ENCODE measurements at regions not wholly inside any gene's neighbourhood (a gene's known extent, or its start where the extent isn't known, plus 50 kb on each side); places are given as distances from the start of the nearest gene placed in this dataset.

DNA sequence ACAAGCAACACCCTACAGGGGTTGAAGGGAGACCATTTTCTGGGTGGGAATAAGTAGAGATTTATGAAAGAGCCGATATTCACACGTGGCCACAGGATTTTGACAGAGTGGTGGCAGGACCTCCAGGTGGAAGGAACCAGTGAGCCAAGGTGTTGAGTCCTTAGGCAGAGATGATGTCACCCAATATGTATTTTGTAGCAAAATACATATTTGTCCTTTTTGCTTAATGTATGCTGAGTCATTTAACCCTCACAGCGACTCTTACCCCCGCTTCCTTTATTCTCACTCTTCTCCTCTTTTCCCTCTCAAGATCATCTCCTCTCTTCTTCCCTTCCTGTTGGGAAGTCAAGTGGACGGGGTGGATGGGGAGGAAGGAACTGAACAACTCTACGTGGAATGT is 215.7 kb upstream of the S1PR3 start:
- in situ Hi-C loops (cut with HindIII; ENCODE audit: low pct_ligation_motif_present, low pct_unique_long_range_greater_than_20kb, low sequenced_read_pairs), result no loop called here
- DNase-seq, result no peak

DNA sequence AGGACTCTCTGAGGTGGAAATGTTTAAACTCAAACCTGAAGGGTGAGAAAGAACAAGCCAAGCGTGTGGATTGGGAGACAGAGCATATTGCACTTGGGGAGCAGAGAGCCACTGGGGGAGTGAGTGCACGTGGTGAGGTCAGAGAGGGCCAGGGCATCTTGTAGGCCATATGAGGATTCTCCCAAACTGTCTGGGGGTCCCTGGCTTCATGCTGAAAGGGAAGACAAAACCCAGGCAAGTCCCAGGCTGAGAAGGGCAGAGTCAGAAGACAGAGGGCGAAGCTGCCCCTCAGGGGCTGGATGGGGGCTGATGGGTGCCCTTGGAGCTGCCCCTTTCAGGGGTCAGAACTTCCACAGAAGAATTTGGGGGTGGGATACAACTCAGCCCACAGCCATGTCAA is 215.3 kb upstream of the S1PR3 start:
- in situ Hi-C loops (cut with HindIII; ENCODE audit: low pct_ligation_motif_present, low pct_unique_long_range_greater_than_20kb, low sequenced_read_pairs), result no loop called here
- no peak for DNase-seq

DNA sequence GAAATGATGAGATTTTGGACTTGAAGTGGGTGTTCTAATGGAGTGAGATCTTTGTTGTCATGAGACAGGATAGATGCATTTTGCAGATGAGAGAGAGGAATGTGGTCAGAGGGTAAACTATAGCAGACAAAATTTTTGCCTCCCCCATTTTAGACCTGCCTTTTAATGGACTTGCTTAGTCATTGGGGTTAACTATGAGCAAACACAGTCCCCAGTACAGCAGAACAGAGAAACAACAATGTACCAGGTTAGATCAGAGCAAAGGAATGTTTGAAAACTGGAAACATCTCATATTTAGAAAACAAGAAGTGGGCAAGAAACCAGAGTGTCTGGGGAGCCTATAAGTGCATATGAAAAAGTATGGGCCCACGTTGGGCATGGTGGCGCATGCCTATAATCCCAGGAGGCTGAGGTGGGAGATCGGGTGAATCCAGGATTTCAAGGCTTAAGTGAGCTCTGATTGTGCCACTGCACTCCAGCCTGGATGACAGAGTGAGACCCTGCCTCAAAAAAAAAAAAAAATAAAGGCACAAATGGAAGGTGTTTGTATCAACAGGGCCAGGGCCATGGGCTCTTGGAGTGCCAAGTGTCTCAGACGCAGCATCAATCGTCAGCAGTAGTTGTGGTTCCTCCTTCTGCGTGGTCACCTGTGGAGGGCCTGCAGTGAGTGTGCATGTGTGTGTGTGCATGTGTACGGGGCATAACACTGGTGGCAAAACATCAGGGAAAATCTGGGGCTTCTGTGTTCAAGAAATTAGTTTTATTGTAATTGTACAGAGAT is 214.4 kb upstream of the S1PR3 start:
- in situ Hi-C loops (cut with HindIII; ENCODE audit: low pct_ligation_motif_present, low pct_unique_long_range_greater_than_20kb, low sequenced_read_pairs), result no loop called here
- DNase-seq, result no peak

- DNase-seq, result no peak
- in situ Hi-C loops (cut with HindIII; ENCODE audit: low pct_ligation_motif_present, low pct_unique_long_range_greater_than_20kb, low sequenced_read_pairs), result no loop called here
These were observed 213.6 kb upstream of the S1PR3 start for GRCh38 chr9:88777498-88778312.

GRCh38 chr9:88781628-88782391 is 209.5 kb upstream of the S1PR3 start:
- no peak for DNase-seq
- in situ Hi-C loops (cut with HindIII; ENCODE audit: low pct_ligation_motif_present, low pct_unique_long_range_greater_than_20kb, low sequenced_read_pairs), result no loop called here

DNA sequence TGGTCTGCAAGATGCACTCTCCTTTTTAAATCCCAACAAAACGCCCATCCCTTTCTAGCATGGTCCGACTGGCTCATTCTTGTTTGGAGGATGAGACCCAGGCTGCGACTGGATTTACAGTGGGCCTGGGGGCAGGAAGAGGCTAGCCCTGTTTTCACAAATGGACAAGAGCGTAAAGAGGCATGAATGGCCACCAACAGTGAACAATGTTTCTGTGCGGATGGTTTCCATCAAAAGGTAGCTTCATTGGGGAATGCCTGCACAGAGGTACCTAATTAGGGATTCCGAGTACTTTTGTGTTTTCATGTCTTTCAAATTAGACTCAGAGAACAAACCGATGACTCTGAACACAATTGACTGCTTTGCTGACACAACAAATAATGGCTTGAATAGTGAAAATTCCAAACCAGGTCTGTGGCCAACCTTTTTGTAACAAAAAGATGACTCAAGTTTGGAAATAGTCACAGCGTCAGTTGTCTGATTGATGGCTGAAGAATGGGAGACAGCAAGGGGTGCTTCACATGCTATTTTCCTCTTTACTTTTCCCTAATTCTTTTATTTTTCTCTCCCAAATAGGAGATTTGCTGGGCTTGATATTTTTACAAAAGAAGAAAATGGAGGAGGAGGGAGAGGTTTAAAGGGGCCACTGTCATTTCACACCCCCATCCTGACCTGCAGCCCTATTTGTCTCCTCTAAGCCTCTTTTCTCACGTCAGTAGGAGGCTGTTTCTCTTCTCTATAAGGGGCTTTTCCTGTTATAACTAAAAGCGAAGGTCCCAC is 208.1 kb upstream of the S1PR3 start:
- no peak for DNase-seq

GRCh38 chr9:88783711-88784083 is 207.6 kb upstream of the S1PR3 start:
- in situ Hi-C loops (cut with HindIII; ENCODE audit: low pct_ligation_motif_present, low pct_unique_long_range_greater_than_20kb, low sequenced_read_pairs), result no loop called here
- no peak for DNase-seq

More for the DNA sequence above, 208.1 kb upstream of the S1PR3 start:
- in situ Hi-C loops (cut with HindIII; ENCODE audit: low pct_ligation_motif_present, low pct_unique_long_range_greater_than_20kb, low sequenced_read_pairs), result no loop called here

DNA sequence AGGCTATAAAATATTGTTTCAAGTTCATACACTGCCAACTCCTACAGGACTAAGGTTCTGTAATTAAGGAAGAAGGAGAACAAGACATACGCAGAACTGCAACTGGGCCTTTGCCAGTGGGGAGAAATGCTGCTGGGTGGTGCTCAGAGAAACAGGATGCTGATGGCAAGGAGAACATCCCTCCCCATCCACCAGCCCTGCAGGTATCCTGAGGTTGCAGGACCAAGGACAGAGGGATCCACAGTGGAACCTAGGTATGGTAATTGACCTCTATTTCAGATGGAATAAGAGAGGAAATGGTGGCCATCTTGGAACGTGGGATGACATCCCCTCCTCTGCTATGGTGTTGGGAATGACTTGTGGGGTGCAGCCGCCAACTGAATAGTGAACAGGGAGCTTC is 206.3 kb upstream of the S1PR3 start:
- no peak for DNase-seq
- in situ Hi-C loops (cut with HindIII; ENCODE audit: low pct_ligation_motif_present, low pct_unique_long_range_greater_than_20kb, low sequenced_read_pairs), result no loop called here

GRCh38 chr9:88786291-88787079 is 204.8 kb upstream of the S1PR3 start:
- in situ Hi-C loops (cut with HindIII; ENCODE audit: low pct_ligation_motif_present, low pct_unique_long_range_greater_than_20kb, low sequenced_read_pairs), result no loop called here

DNA sequence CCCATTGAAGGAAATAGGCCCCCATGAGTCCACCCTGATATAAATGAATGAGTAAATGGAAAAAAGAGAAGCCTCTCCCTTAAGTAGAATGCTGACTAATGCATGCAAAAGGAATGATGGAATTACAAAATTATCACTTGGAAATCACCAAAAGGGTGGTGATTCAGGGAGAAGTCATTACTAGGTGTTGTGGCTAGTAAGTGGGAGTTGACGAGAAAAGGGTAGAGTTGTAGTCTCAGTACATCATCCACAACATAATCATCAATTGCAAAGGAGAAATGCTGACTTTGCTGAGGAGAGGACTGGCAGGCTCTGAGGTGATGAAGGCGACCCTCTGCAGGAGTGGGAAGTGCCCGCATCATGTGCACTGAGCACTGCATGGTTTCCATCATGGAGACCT is 201.5 kb upstream of the S1PR3 start:
- DNase-seq, result no peak
- in situ Hi-C loops (cut with HindIII; ENCODE audit: low pct_ligation_motif_present, low pct_unique_long_range_greater_than_20kb, low sequenced_read_pairs), result no loop called here

More at GRCh38 chr9:88786291-88787079, 204.8 kb upstream of the S1PR3 start:
- DNase-seq, result no peak

DNA sequence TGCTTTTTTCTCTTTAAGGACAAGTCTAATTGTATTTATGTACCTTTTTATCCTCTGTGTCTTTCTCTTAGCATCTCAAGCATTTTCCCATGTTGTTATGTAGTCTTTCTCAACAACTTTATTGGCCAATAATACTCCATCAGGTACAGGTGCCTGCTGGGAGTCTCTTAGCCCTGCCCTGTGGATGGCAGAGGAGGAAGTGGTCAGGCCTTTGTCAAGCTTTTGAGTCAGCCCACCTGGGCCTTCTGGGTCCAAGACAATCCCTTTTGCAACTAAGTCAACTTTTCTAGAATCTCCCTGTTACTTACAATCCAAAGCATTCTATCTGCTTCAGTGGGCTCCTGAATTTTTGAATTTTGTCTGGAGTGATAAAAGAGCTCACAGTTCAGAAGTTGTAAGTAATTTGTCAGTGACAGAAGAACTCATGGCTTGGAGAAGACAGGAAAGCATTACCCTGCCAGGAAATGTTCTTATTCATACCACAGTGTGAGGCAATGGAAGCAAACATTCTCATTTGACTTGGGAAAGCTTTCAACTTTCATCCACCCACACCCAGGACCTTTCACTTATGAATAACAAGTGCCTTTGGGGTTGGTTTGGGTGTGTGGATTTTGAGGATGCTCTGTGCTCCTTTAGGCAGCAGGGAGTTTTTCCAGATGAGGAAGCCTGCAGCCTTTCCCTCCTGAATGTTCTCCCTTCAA is 200.0 kb upstream of the S1PR3 start:
- in situ Hi-C loops (cut with HindIII; ENCODE audit: low pct_ligation_motif_present, low pct_unique_long_range_greater_than_20kb, low sequenced_read_pairs), result no loop called here
- no peak for DNase-seq

DNA sequence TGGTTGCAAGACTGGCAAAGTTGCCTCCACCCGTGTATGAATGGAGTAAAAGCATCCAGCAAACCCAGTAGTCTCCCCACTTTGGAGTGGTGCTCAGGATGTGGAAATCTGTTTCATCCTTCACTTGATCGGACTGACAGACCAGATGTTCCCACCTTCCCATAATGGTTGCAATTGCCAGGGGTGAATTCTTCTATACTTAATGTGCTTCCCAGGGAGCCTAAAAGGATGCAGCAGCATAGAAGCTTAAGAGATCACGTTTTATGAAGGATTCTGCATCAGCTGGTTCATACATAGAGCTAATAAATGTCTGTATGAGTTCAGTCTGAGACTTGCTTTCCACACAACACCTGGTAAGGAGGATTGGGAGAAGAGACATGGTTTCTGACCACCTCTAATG is 198.8 kb upstream of the S1PR3 start:
- in situ Hi-C loops (cut with HindIII; ENCODE audit: low pct_ligation_motif_present, low pct_unique_long_range_greater_than_20kb, low sequenced_read_pairs), result no loop called here
- DNase-seq, result no peak

- in situ Hi-C loops (cut with HindIII; ENCODE audit: low pct_ligation_motif_present, low pct_unique_long_range_greater_than_20kb, low sequenced_read_pairs), result no loop called here
- DNase-seq, result no peak
These were observed 197.2 kb upstream of the S1PR3 start for GRCh38 chr9:88794100-88794499.

GRCh38 chr9:88796947-88797346 is 194.3 kb upstream of the S1PR3 start:
- in situ Hi-C loops (cut with HindIII; ENCODE audit: low pct_ligation_motif_present, low pct_unique_long_range_greater_than_20kb, low sequenced_read_pairs), result no loop called here
- DNase-seq, result no peak

- no peak for DNase-seq
- in situ Hi-C loops (cut with HindIII; ENCODE audit: low pct_ligation_motif_present, low pct_unique_long_range_greater_than_20kb, low sequenced_read_pairs), result no loop called here
These were observed 192.8 kb upstream of the S1PR3 start for GRCh38 chr9:88798476-88798875.

DNA sequence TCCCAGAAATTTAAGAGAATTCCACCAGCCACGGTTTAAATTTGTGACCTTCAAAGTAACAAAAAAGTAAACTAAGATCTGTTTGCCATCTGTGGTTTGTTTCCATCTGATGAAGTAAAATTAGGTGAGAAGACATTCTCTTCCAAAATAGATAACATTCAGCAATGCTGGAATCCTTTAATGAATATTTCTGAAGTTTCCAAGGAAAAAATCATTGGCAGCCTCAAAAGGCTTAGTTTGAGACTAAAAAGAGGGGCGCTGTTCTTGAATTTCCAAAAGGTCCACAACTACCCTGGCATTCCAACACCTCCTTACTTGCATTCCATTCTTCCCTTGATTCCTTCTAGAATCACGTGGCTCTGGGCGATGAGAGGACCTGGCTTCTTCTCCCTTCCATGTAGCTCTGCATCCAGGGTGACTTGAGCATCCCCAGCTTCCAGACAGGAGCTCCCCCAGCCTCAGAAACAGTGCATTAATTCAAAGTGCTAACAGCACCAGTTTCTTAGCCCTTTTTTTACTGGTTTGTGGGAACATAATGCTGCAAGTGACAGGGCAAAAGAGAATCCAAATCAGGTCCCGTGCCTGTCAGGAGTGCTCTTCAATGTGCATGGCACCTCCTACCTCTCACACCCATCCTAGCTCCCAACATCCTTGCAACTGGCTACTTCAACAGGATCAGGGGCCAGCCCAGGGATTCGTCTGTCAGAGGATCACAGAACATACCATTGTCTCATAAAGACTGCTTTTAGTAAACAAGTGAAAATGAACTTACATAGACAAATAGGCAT is 191.5 kb upstream of the S1PR3 start:
- no peak for DNase-seq
- in situ Hi-C loops (cut with HindIII; ENCODE audit: low pct_ligation_motif_present, low pct_unique_long_range_greater_than_20kb, low sequenced_read_pairs), result no loop called here

DNA sequence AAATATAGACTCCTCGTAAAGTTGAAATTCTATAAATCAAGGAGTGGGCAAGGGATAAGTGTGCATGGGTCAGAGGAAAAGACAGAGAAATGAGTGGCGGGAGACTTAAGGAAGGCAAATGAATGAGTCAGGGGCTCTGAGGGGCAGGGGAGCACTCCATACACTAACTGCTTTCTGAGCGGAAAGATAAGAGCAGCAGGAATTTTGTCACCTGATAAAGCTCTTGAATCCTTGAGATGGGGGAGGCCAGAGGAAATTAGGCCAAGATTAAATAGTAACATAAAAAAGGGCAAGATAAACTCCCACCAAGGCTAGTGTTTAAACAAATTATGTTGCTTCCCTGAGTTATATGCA is 191.0 kb upstream of the S1PR3 start:
- in situ Hi-C loops (cut with HindIII; ENCODE audit: low pct_ligation_motif_present, low pct_unique_long_range_greater_than_20kb, low sequenced_read_pairs), result no loop called here

More for the DNA sequence above, 191.0 kb upstream of the S1PR3 start:
- DNase-seq, result no peak

Data from ACHN (cell line).